ENCODE measurements at regions not wholly inside any gene's neighbourhood (a gene's known extent, or its start where the extent isn't known, plus 50 kb on each side); places are given as distances from the start of the nearest gene placed in this dataset.
"Not testable (repeated sequence)": the region's sequence is repeated elsewhere in the genome, so short reads cannot be mapped to it uniquely, and the experiment has no call there.

DNA sequence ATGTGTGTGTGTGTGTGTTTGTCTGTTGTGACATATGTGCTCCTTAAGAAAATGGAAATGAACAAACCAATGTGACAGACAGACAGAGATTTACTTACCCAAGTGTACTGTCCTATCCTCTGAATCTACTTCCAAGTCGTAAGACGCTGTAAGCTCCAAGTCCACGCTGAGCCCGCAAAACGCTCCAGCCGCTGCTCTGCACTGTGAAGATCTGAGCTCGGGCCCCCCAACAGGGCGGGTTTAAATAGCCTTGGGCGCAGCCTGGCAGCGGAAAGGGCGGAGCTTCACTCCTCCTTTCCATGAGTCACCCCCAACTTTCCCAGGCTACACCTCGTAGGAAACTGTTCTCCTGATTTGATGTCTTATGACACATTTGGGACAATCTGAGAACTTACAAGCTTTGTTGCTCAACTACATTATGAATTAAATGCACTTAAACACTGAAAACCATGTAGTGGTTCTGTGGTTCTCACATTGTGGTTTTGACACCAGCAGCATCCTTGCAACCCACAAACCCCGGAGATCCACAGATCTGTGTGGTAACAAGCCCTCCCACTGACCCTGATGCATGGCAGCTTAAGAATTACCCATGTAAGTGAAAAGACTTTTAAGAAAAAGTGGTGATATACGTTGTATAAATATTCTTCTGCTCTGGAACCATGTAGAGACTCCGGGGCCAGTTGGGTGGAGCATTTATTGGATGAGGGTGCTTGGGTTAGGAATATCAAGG is 735.6 kb upstream of the DEFB115 start:
- not testable (repeated sequence) for TF ChIP-seq CTCF, POLR2A (IDR thresholded peaks at IDR 0.05)
